ENCODE measurements at regions not wholly inside any gene's neighbourhood (a gene's known extent, or its start where the extent isn't known, plus 50 kb on each side); places are given as distances from the start of the nearest gene placed in this dataset.
A peak's percentile ranks its signal among the peaks of the same experiment; 100 is the strongest.

GRCh38 chr16:54402873-54403272 lies 116.3 kb upstream of the IRX3 start:
- Histone ChIP-seq H3K4me2 (ENCODE audit: low read depth, low read length, poor library complexity, severe bottlenecking) (no peak overlapping the region), H3K4me1 (ENCODE audit: low read length) (no peaks in the 10 kb centered on the region), H3K9me2 (replicated peaks; ENCODE audit: insufficient read depth, low read length) (no peaks in the 10 kb centered on the region), H3K27ac (ENCODE audit: low read length) (no peak overlapping the region), H3K27me3 (ENCODE audit: low read length) (no peaks in the 10 kb centered on the region), H3K36me3 (ENCODE audit: insufficient read depth, low read length) (no peaks in the 10 kb centered on the region), H3K9me3 (ENCODE audit: low read length) (no peaks in the 10 kb centered on the region), H3K4me3 (ENCODE audit: low read length) (no peak overlapping the region), H2AFZ (ENCODE audit: low read length) (no peak overlapping the region), H3K9ac (ENCODE audit: low read length) (no peak overlapping the region), H4K20me1 (ENCODE audit: insufficient read depth, low read depth, low read length) (no peaks in the 10 kb centered on the region), H3K79me2 (ENCODE audit: low read length) (no peaks in the 10 kb centered on the region)
- no peak for DNase-seq

GRCh38 chr16:54402270-54402669 lies 115.7 kb upstream of the IRX3 start:
- no peak overlapping the region for H3K4me2 ChIP-seq (ENCODE audit: low read depth, low read length, poor library complexity, severe bottlenecking)

GRCh38 chr16:54400261-54400660 lies 113.7 kb upstream of the IRX3 start:
- H3K9me3 ChIP-seq (ENCODE audit: low read length) = no peaks in the 10 kb centered on the region
- no peaks in the 10 kb centered on the region for H3K27me3 ChIP-seq (ENCODE audit: low read length)
- H3K36me3 ChIP-seq (ENCODE audit: insufficient read depth, low read length) = no peaks in the 10 kb centered on the region
- H4K20me1 ChIP-seq (ENCODE audit: insufficient read depth, low read depth, low read length) = no peaks in the 10 kb centered on the region
- no peak overlapping the region for H3K27ac ChIP-seq (ENCODE audit: low read length)
- no peak overlapping the region for H2AFZ ChIP-seq (ENCODE audit: low read length)
- H3K4me1 ChIP-seq (ENCODE audit: low read length) = no peaks in the 10 kb centered on the region
- no peak for DNase-seq
- H3K4me2 ChIP-seq (ENCODE audit: low read depth, low read length, poor library complexity, severe bottlenecking) = no peak overlapping the region
- no peaks in the 10 kb centered on the region for H3K9me2 ChIP-seq (replicated peaks; ENCODE audit: insufficient read depth, low read length)
- no peak overlapping the region for H3K4me3 ChIP-seq (ENCODE audit: low read length)
- H3K79me2 ChIP-seq (ENCODE audit: low read length) = no peaks in the 10 kb centered on the region
- no peak overlapping the region for H3K9ac ChIP-seq (ENCODE audit: low read length)

More at GRCh38 chr16:54402270-54402669, 115.7 kb upstream of the IRX3 start:
- no peaks in the 10 kb centered on the region for H3K9me2 ChIP-seq (replicated peaks; ENCODE audit: insufficient read depth, low read length)
- no peak overlapping the region for H2AFZ ChIP-seq (ENCODE audit: low read length)
- H3K9ac ChIP-seq (ENCODE audit: low read length) = no peak overlapping the region
- H3K27me3 ChIP-seq (ENCODE audit: low read length) = no peaks in the 10 kb centered on the region
- H3K4me3 ChIP-seq (ENCODE audit: low read length) = no peak overlapping the region
- no peaks in the 10 kb centered on the region for H3K4me1 ChIP-seq (ENCODE audit: low read length)
- DNase-seq = no peak
- no peaks in the 10 kb centered on the region for H3K9me3 ChIP-seq (ENCODE audit: low read length)
- H3K27ac ChIP-seq (ENCODE audit: low read length) = no peak overlapping the region
- no peaks in the 10 kb centered on the region for H3K36me3 ChIP-seq (ENCODE audit: insufficient read depth, low read length)
- no peaks in the 10 kb centered on the region for H3K79me2 ChIP-seq (ENCODE audit: low read length)
- H4K20me1 ChIP-seq (ENCODE audit: insufficient read depth, low read depth, low read length) = no peaks in the 10 kb centered on the region

GRCh38 chr16:54398986-54399385 lies 112.4 kb upstream of the IRX3 start:
- H3K4me3 ChIP-seq (ENCODE audit: low read length) = no peak overlapping the region
- H3K36me3 ChIP-seq (ENCODE audit: insufficient read depth, low read length) = no peaks in the 10 kb centered on the region
- no peak overlapping the region for H3K9ac ChIP-seq (ENCODE audit: low read length)
- no peak for DNase-seq
- H3K27ac ChIP-seq (ENCODE audit: low read length) = no peak overlapping the region
- no peak overlapping the region for H2AFZ ChIP-seq (ENCODE audit: low read length)
- no peaks in the 10 kb centered on the region for H3K9me3 ChIP-seq (ENCODE audit: low read length)
- H3K4me2 ChIP-seq (ENCODE audit: low read depth, low read length, poor library complexity, severe bottlenecking) = no peak overlapping the region
- H3K9me2 ChIP-seq (replicated peaks; ENCODE audit: insufficient read depth, low read length) = no peaks in the 10 kb centered on the region
- H3K27me3 ChIP-seq (ENCODE audit: low read length) = no peaks in the 10 kb centered on the region
- no peaks in the 10 kb centered on the region for H3K79me2 ChIP-seq (ENCODE audit: low read length)
- no peaks in the 10 kb centered on the region for H3K4me1 ChIP-seq (ENCODE audit: low read length)
- no peaks in the 10 kb centered on the region for H4K20me1 ChIP-seq (ENCODE audit: insufficient read depth, low read depth, low read length)

GRCh38 chr16:54397838-54398237 lies 111.3 kb upstream of the IRX3 start:
- Histone ChIP-seq H3K27me3 (ENCODE audit: low read length) (no peaks in the 10 kb centered on the region), H3K79me2 (ENCODE audit: low read length) (no peaks in the 10 kb centered on the region), H3K4me2 (ENCODE audit: low read depth, low read length, poor library complexity, severe bottlenecking) (no peak overlapping the region), H3K4me1 (ENCODE audit: low read length) (no peaks in the 10 kb centered on the region), H3K4me3 (ENCODE audit: low read length) (no peak overlapping the region), H3K9me2 (replicated peaks; ENCODE audit: insufficient read depth, low read length) (no peaks in the 10 kb centered on the region), H2AFZ (ENCODE audit: low read length) (no peak overlapping the region), H3K27ac (ENCODE audit: low read length) (no peak overlapping the region), H3K36me3 (ENCODE audit: insufficient read depth, low read length) (no peaks in the 10 kb centered on the region), H3K9me3 (ENCODE audit: low read length) (no peaks in the 10 kb centered on the region), H4K20me1 (ENCODE audit: insufficient read depth, low read depth, low read length) (no peaks in the 10 kb centered on the region), H3K9ac (ENCODE audit: low read length) (no peak overlapping the region)
- DNase-seq = no peak

GRCh38 chr16:54397190-54397835 lies 110.7 kb upstream of the IRX3 start:
- Histone ChIP-seq H3K27me3 (ENCODE audit: low read length) (no peaks in the 10 kb centered on the region), H3K36me3 (ENCODE audit: insufficient read depth, low read length) (no peaks in the 10 kb centered on the region), H3K9me3 (ENCODE audit: low read length) (no peaks in the 10 kb centered on the region), H3K27ac (ENCODE audit: low read length) (no peak overlapping the region), H3K9ac (ENCODE audit: low read length) (no peak overlapping the region), H3K4me1 (ENCODE audit: low read length) (no peaks in the 10 kb centered on the region), H3K4me3 (ENCODE audit: low read length) (no peak overlapping the region), H3K9me2 (replicated peaks; ENCODE audit: insufficient read depth, low read length) (no peaks in the 10 kb centered on the region), H3K79me2 (ENCODE audit: low read length) (no peaks in the 10 kb centered on the region), H2AFZ (ENCODE audit: low read length) (no peak overlapping the region), H3K4me2 (ENCODE audit: low read depth, low read length, poor library complexity, severe bottlenecking) (no peak overlapping the region), H4K20me1 (ENCODE audit: insufficient read depth, low read depth, low read length) (no peaks in the 10 kb centered on the region)
- DNase-seq = no peak

GRCh38 chr16:54389836-54390494 lies 103.4 kb upstream of the IRX3 start:
- Histone ChIP-seq H3K27ac (ENCODE audit: low read length) (no peak overlapping the region), H4K20me1 (ENCODE audit: insufficient read depth, low read depth, low read length) (no peaks in the 10 kb centered on the region), H3K9me2 (replicated peaks; ENCODE audit: insufficient read depth, low read length) (no peaks in the 10 kb centered on the region), H3K4me2 (ENCODE audit: low read depth, low read length, poor library complexity, severe bottlenecking) (no peak overlapping the region), H3K79me2 (ENCODE audit: low read length) (no peaks in the 10 kb centered on the region), H3K9me3 (ENCODE audit: low read length) (no peaks in the 10 kb centered on the region), H3K27me3 (ENCODE audit: low read length) (no peaks in the 10 kb centered on the region), H3K4me1 (ENCODE audit: low read length) (peaks cover 8% of the 10 kb centered on the region), H3K36me3 (ENCODE audit: insufficient read depth, low read length) (no peaks in the 10 kb centered on the region), H3K9ac (ENCODE audit: low read length) (no peak overlapping the region), H2AFZ (ENCODE audit: low read length) (no peak overlapping the region), H3K4me3 (ENCODE audit: low read length) (no peak overlapping the region)
- DNase-seq = peak; percentile 62

- H3K4me3 ChIP-seq (ENCODE audit: low read length) = no peak overlapping the region
- no peaks in the 10 kb centered on the region for H3K36me3 ChIP-seq (ENCODE audit: insufficient read depth, low read length)
- no peaks in the 10 kb centered on the region for H3K9me3 ChIP-seq (ENCODE audit: low read length)
- peaks cover 7% of the 10 kb centered on the region for H3K4me1 ChIP-seq (ENCODE audit: low read length)
- no peak overlapping the region for H3K4me2 ChIP-seq (ENCODE audit: low read depth, low read length, poor library complexity, severe bottlenecking)
- H3K9me2 ChIP-seq (replicated peaks; ENCODE audit: insufficient read depth, low read length) = no peaks in the 10 kb centered on the region
- no peaks in the 10 kb centered on the region for H3K79me2 ChIP-seq (ENCODE audit: low read length)
- no peaks in the 10 kb centered on the region for H4K20me1 ChIP-seq (ENCODE audit: insufficient read depth, low read depth, low read length)
- no peak overlapping the region for H3K9ac ChIP-seq (ENCODE audit: low read length)
- H2AFZ ChIP-seq (ENCODE audit: low read length) = no peak overlapping the region
- no peak for DNase-seq
- no peaks in the 10 kb centered on the region for H3K27me3 ChIP-seq (ENCODE audit: low read length)
- no peak overlapping the region for H3K27ac ChIP-seq (ENCODE audit: low read length)
These were observed 98.6 kb upstream of the IRX3 start for GRCh38 chr16:54385141-54385540.

All from Karpas-422 (cell line).